Vagina (tissue), 2 donors: ENCODE measurements at regions not wholly inside any gene's neighbourhood (a gene's known extent, or its start where the extent isn't known, plus 50 kb on each side); places are given as distances from the start of the nearest gene placed in this dataset.
"Not testable (repeated sequence)": the region's sequence is repeated elsewhere in the genome, so short reads cannot be mapped to it uniquely, and the experiment has no call there.

Source experiments
- POLR2A ChIP-seq, 2 donors: fragments of 450-650 bp; IDR thresholded peaks; one replicate each; pipeline ENCODE4 v1.6.1; 2017; ENCODE audit warnings: antibody characterized with exemption in 2 of 2, mild to moderate bottlenecking in 2 of 2, moderate library complexity in 2 of 2
- POLR2AphosphoS5 ChIP-seq, 2 donors: sonication (generic); formaldehyde crosslinking; IDR thresholded peaks; one replicate each; pipeline ENCODE4 v1.9.0; 2017; ENCODE audit warnings: antibody characterized with exemption in 2 of 2, mild to moderate bottlenecking in 2 of 2, low read depth in 1 of 2; ENCODE audit not compliant: insufficient read depth in 1 of 2
- TF ChIP-seq, protein P1 (sequence below), 3 experiments: fragments of 450-650 bp in 2 of 3; fragments of 200-600 bp in 1 of 3; sonication (generic) in 1 of 3; IDR thresholded peaks; one replicate each; pipeline ENCODE4 v1.5.1; 2017 to 2019; ENCODE audit warnings: antibody characterized with exemption in 3 of 3, mild to moderate bottlenecking in 2 of 3, moderate library complexity in 2 of 3

DNA sequence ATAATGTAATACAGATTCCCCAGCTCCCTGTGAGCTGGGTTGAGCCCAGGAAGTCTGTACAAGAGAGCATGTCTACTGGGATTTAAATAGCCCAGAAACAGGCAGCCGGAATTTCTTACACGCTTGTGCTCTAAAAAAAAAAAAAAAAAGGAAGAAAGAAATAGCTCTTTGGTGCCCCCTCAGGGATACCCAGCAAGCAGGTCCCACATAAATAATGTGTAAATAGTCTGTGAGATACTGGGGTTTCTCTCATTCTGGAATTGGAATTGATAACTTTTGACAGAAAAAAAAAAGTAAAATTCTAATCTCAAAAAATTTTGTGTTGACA lies 81.4 kb upstream of the SEC22B start:
- TF ChIP-seq, protein P1, sequence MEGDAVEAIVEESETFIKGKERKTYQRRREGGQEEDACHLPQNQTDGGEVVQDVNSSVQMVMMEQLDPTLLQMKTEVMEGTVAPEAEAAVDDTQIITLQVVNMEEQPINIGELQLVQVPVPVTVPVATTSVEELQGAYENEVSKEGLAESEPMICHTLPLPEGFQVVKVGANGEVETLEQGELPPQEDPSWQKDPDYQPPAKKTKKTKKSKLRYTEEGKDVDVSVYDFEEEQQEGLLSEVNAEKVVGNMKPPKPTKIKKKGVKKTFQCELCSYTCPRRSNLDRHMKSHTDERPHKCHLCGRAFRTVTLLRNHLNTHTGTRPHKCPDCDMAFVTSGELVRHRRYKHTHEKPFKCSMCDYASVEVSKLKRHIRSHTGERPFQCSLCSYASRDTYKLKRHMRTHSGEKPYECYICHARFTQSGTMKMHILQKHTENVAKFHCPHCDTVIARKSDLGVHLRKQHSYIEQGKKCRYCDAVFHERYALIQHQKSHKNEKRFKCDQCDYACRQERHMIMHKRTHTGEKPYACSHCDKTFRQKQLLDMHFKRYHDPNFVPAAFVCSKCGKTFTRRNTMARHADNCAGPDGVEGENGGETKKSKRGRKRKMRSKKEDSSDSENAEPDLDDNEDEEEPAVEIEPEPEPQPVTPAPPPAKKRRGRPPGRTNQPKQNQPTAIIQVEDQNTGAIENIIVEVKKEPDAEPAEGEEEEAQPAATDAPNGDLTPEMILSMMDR (IDR thresholded peaks at IDR 0.05) = not testable (repeated sequence)
- not testable (repeated sequence) for TF ChIP-seq POLR2A (IDR thresholded peaks at IDR 0.05); POLR2AphosphoS5 (IDR thresholded peaks at IDR 0.05; ENCODE audit: insufficient read depth in 1 of 2, low read depth in 1 of 2)
